ENCODE measurements at regions not wholly inside any gene's neighbourhood (a gene's known extent, or its start where the extent isn't known, plus 50 kb on each side); places are given as distances from the start of the nearest gene placed in this dataset.

DNA sequence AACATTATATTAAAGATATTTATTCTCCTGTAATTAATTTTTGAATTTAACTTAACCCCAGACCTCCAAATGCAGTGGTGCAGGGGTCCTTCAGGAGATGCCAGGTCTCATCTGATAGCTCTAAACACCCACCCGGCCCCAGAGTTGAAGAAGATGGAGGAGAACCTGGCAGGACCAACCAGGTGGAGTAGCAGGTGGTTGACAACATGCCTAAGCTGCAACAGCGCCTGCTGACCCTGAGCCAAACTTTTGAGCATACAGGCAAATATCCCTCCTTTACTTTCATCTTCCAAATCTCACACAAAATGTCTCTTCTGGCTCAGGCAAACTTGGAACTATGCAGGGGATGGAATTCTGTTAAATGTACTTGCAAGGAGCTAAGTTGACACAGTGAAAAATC, 145.3 kb upstream of the TCF21 start:
- no peak overlapping the region for H3K4me2 ChIP-seq (ENCODE audit: low read depth, low read length)
- no peak overlapping the region for H3K56ac ChIP-seq (ENCODE audit: extremely low read depth, insufficient read depth, low read length)
- ATAC-seq (ENCODE audit: low read depth) = no peak
- H2BK120ac ChIP-seq (ENCODE audit: low read depth, low read length) = peak overlapping the region; percentile 27; the same call in 1 of the 2 replicates
- no peak overlapping the region for H3K18ac ChIP-seq (ENCODE audit: low read depth, low read length)
- no peak overlapping the region for H3K27ac ChIP-seq (ENCODE audit: insufficient read depth, low read length)
- H3K4me3 ChIP-seq (ENCODE audit: insufficient read depth, low read depth, low read length) = no peak overlapping the region
- H3K9ac ChIP-seq (ENCODE audit: low read depth, low read length) = no peak overlapping the region
- no peak for TF ChIP-seq CHD1 (IDR thresholded peaks at IDR 0.05; ENCODE audit: low read depth, low read length)
- TF ChIP-seq MAFK (IDR thresholded peaks at IDR 0.05; ENCODE audit: low read depth, low read length) = no peak
- TF ChIP-seq, protein P1, sequence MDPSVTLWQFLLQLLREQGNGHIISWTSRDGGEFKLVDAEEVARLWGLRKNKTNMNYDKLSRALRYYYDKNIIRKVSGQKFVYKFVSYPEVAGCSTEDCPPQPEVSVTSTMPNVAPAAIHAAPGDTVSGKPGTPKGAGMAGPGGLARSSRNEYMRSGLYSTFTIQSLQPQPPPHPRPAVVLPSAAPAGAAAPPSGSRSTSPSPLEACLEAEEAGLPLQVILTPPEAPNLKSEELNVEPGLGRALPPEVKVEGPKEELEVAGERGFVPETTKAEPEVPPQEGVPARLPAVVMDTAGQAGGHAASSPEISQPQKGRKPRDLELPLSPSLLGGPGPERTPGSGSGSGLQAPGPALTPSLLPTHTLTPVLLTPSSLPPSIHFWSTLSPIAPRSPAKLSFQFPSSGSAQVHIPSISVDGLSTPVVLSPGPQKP (IDR thresholded peaks at IDR 0.05; ENCODE audit: borderline replicate concordance, low read depth, low read length) = no peak
- no peak for TF ChIP-seq RFX5 (IDR thresholded peaks at IDR 0.05; ENCODE audit: low read depth, low read length)
- no peak for TF ChIP-seq MAZ (IDR thresholded peaks at IDR 0.05; ENCODE audit: borderline replicate concordance, low read depth, low read length)
- TF ChIP-seq RAD21 (IDR thresholded peaks at IDR 0.05; ENCODE audit: low read length) = no peak
- no peak for TF ChIP-seq SMC3 (IDR thresholded peaks at IDR 0.05; ENCODE audit: low read depth, low read length)
- no peak for TF ChIP-seq MXI1 (IDR thresholded peaks at IDR 0.05; ENCODE audit: borderline replicate concordance, low read depth, low read length)
- TF ChIP-seq FOS (IDR thresholded peaks at IDR 0.05; ENCODE audit: low read depth, low read length) = no peak
- no peak for TF ChIP-seq CEBPB (IDR thresholded peaks at IDR 0.05; ENCODE audit: low read depth, low read length)
- TF ChIP-seq, protein P2, sequence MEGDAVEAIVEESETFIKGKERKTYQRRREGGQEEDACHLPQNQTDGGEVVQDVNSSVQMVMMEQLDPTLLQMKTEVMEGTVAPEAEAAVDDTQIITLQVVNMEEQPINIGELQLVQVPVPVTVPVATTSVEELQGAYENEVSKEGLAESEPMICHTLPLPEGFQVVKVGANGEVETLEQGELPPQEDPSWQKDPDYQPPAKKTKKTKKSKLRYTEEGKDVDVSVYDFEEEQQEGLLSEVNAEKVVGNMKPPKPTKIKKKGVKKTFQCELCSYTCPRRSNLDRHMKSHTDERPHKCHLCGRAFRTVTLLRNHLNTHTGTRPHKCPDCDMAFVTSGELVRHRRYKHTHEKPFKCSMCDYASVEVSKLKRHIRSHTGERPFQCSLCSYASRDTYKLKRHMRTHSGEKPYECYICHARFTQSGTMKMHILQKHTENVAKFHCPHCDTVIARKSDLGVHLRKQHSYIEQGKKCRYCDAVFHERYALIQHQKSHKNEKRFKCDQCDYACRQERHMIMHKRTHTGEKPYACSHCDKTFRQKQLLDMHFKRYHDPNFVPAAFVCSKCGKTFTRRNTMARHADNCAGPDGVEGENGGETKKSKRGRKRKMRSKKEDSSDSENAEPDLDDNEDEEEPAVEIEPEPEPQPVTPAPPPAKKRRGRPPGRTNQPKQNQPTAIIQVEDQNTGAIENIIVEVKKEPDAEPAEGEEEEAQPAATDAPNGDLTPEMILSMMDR (conservative IDR thresholded peaks at IDR 0.05; ENCODE audit: low read depth, low read length) = no peak
- TF ChIP-seq NFE2L2 (IDR thresholded peaks at IDR 0.05; ENCODE audit: low read depth, low read length) = no peak
- TF ChIP-seq RCOR1 (IDR thresholded peaks at IDR 0.05; ENCODE audit: insufficient replicate concordance, low read length) = no peak
- TF ChIP-seq, protein P3, sequence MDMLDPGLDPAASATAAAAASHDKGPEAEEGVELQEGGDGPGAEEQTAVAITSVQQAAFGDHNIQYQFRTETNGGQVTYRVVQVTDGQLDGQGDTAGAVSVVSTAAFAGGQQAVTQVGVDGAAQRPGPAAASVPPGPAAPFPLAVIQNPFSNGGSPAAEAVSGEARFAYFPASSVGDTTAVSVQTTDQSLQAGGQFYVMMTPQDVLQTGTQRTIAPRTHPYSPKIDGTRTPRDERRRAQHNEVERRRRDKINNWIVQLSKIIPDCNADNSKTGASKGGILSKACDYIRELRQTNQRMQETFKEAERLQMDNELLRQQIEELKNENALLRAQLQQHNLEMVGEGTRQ (IDR thresholded peaks at IDR 0.05; ENCODE audit: low read depth, low read length) = no peak
- TF ChIP-seq POLR2A (IDR thresholded peaks at IDR 0.05; ENCODE audit: low read depth, low read length) = no peak
- no peak for TF ChIP-seq BHLHE40 (IDR thresholded peaks at IDR 0.05; ENCODE audit: low read depth, low read length)
- BruUV-seq (replicated peaks) = no TSS peak
- H2AK5ac ChIP-seq (ENCODE audit: low read depth, low read length) = peak overlapping the region; percentile 40; the same call in 1 of the 2 replicates
- no peak overlapping the region for H4K5ac ChIP-seq (ENCODE audit: low read depth, low read length)
- no peak overlapping the region for H4K91ac ChIP-seq (ENCODE audit: insufficient read depth, low read depth, low read length)
- H3K14ac ChIP-seq (replicated peaks; ENCODE audit: low read depth, low read length) = no peak overlapping the region
- H2AK9ac ChIP-seq (replicated peaks; ENCODE audit: low read depth, low read length, poor library complexity) = no peak overlapping the region
- no peak overlapping the region for H2BK5ac ChIP-seq (ENCODE audit: low read depth, low read length, poor library complexity, severe bottlenecking)
- no peaks in the 10 kb centered on the region for H3K79me1 ChIP-seq (ENCODE audit: low read depth in 1 of 2, low read length in 2 of 2)
- no peaks in the 10 kb centered on the region for H3K36me3 ChIP-seq (ENCODE audit: control insufficient read depth, insufficient read depth, low read length)
- H3K4me1 ChIP-seq (ENCODE audit: control insufficient read depth, insufficient read depth, low read length) = peaks cover 5% of the 10 kb centered on the region
- no CpG with 5 or more reads among the region's 2 CpGs for WGBS, 2 experiments (ENCODE audit: extremely low coverage in 2 of 2, insufficient read length in 1 of 2)
- ChIA-PET POLR2A (ENCODE audit: unreplicated experiment) (no interaction called here), CTCF (no interaction called here)
- no peaks in the 10 kb centered on the region for H3K9me1 ChIP-seq (ENCODE audit: insufficient read depth, low read length)
- H2BK20ac ChIP-seq (ENCODE audit: low read depth, low read length) = no peak overlapping the region
- H3K4ac ChIP-seq (ENCODE audit: low read depth, low read length) = no peak overlapping the region
- no peak overlapping the region for H4K8ac ChIP-seq (ENCODE audit: low read depth in 2 of 2, low read length in 2 of 2)
- no peaks in the 10 kb centered on the region for H3K27me3 ChIP-seq (ENCODE audit: control insufficient read depth, insufficient read depth, low read length)
- H2BK15ac ChIP-seq (ENCODE audit: low read depth, low read length) = no peak overlapping the region; the same call in 2 of the 3 replicates
- H4K20me1 ChIP-seq (ENCODE audit: insufficient read depth, low read length) = no peaks in the 10 kb centered on the region
- no peak overlapping the region for H2AFZ ChIP-seq (replicated peaks; ENCODE audit: low read length, poor library complexity)
- no peaks in the 10 kb centered on the region for H3K9me3 ChIP-seq (ENCODE audit: control insufficient read depth, insufficient read depth, low read length)
- DNase-seq = no peak
- H3K23ac ChIP-seq (ENCODE audit: low read depth, low read length) = no peak overlapping the region
- intact Hi-C loops (cut with micrococcal nuclease) = loop anchor here (10.0 kb wide), 1 partner anchor 91 kb away; no protein-coding TSS in a partner anchor
- dilution Hi-C loops (cut with HindIII; ENCODE audit: low sequenced_read_pairs, unreplicated experiment) = no loop called here
- in situ Hi-C loops (cut with MboI; ENCODE audit: low sequenced_read_pairs) = no loop called here

Measured in IMR-90 (cell line).